Peyer's patch (tissue), 4 donors: ENCODE measurements at regions not wholly inside any gene's neighbourhood (a gene's known extent, or its start where the extent isn't known, plus 50 kb on each side); places are given as distances from the start of the nearest gene placed in this dataset.

Experiments
- POLR2A ChIP-seq, 2 donors: fragments of 450-650 bp; IDR thresholded peaks; one replicate each; pipeline ENCODE4 v1.5.1; 2017; ENCODE audit warnings: antibody characterized with exemption in 2 of 2, mild to moderate bottlenecking in 2 of 2, moderate library complexity in 2 of 2
- TF ChIP-seq, protein P1 (sequence below), 6 experiments: fragments of 450-650 bp in 4 of 6; fragments of 200-600 bp in 2 of 6; sonication (generic) in 1 of 6; IDR thresholded peaks; one replicate each; pipeline ENCODE4 v1.5.1; 2017 to 2019; ENCODE audit warnings: antibody characterized with exemption in 6 of 6, mild to moderate bottlenecking in 3 of 6, moderate library complexity in 1 of 6

DNA sequence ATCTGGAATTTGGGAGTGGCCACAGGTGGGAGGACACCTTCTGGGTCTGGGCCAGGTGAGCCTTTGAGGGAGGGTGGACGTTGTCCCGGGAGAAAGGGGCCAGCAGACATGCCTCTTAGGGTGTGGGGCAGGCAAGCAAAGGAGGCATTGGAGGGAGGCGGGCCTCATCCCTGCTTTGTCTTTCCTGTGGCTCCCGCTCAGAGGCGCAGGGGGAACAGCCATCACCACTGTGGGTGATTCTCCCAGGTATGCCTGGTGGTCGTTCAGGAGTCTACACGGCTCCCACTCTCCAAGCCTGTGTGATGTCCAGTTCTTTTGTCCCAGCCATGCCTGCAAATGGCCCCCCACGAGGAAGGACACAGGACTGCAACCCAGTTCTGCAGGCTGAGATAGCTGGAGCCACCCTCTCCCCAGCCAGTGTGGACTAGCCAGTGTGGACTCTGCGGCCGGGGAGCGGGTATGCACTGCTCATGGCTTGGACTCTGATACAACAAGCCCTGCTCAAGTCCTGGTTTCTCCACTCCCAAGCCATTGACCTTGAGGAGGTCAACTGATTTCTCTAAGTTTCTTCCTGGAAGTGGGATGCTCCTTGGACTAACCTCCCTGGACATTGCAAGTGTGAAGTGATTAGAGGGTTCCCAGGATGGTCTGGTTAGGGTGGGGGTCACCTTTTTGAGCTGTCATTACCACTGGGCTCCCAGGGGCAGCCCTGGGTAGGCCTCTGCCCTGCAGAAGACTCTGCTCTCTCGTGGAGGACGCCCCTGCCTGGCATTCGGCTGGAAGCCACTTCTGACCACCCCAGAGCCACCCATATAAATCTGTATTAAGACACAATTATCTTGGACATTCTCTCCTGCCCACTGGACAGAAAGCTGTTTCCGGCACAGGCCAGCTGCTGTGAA is 1151.2 kb downstream of the BRD1 start:
- TF ChIP-seq, protein P1, sequence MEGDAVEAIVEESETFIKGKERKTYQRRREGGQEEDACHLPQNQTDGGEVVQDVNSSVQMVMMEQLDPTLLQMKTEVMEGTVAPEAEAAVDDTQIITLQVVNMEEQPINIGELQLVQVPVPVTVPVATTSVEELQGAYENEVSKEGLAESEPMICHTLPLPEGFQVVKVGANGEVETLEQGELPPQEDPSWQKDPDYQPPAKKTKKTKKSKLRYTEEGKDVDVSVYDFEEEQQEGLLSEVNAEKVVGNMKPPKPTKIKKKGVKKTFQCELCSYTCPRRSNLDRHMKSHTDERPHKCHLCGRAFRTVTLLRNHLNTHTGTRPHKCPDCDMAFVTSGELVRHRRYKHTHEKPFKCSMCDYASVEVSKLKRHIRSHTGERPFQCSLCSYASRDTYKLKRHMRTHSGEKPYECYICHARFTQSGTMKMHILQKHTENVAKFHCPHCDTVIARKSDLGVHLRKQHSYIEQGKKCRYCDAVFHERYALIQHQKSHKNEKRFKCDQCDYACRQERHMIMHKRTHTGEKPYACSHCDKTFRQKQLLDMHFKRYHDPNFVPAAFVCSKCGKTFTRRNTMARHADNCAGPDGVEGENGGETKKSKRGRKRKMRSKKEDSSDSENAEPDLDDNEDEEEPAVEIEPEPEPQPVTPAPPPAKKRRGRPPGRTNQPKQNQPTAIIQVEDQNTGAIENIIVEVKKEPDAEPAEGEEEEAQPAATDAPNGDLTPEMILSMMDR (IDR thresholded peaks at IDR 0.05) = no peak
- TF ChIP-seq POLR2A (IDR thresholded peaks at IDR 0.05) = no peak
